ENCODE measurements at regions not wholly inside any gene's neighbourhood (a gene's known extent, or its start where the extent isn't known, plus 50 kb on each side); places are given as distances from the start of the nearest gene placed in this dataset.

DNA sequence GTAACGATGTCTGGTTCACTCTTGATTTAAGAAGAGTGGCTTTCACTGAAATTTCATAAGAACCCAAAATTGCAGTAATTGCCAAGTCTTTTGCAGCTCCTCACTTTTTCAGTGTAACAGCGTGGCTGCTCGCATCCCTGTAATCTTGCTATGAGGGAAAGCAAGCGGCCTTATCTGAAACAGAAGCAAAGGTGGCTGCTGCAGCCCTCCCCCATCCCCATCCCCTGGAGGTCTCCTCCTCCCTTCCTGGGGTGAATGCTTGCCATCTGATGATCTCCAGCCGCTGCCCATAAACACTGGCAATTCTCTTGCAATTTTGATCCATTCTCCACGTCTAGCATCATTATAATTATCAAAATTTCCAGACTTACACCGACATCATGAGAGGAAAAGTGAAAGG, 182.5 kb upstream of the ASIC2 start:
- no peak for DNase-seq (ENCODE audit: low read depth, low spot score)
- Histone ChIP-seq H3K36me3 (ENCODE audit: control insufficient read depth in 2 of 2, extremely low read depth in 1 of 2, insufficient read depth in 2 of 2, low read length in 2 of 2) (no peaks in the 10 kb centered on the region), H3K79me2 (ENCODE audit: control insufficient read depth, insufficient read depth, low read length) (no peaks in the 10 kb centered on the region), H3K9me3 (replicated peaks; ENCODE audit: control insufficient read depth, insufficient read depth, low read length) (no peaks in the 10 kb centered on the region), H3K4me1 (ENCODE audit: control insufficient read depth, extremely low read depth, insufficient read depth, low read length) (no peaks in the 10 kb centered on the region), H3K9me1 (replicated peaks; ENCODE audit: control insufficient read depth, extremely low read depth, insufficient read depth, low read length) (no peaks in the 10 kb centered on the region), H3K4me3 (replicated peaks in 1 of 3; ENCODE audit: insufficient read depth in 1 of 3, low read depth in 1 of 3, low read length in 3 of 3) (no peak overlapping the region), H4K20me1 (replicated peaks; ENCODE audit: control insufficient read depth, extremely low read depth, insufficient read depth, low read length) (no peaks in the 10 kb centered on the region), H3K9ac (replicated peaks; ENCODE audit: extremely low read depth, insufficient read depth, low read length) (no peak overlapping the region), H3K27ac (ENCODE audit: insufficient read depth, low read depth, low read length) (no peak overlapping the region), H2AFZ (ENCODE audit: low read depth, low read length) (no peak overlapping the region), H3K27me3 (ENCODE audit: control insufficient read depth in 2 of 2, insufficient read depth in 2 of 2, low read length in 2 of 2) (no peaks in the 10 kb centered on the region), H3K4me2 (ENCODE audit: insufficient read depth, low read length) (no peak overlapping the region)
- no TSS peak for BruUV-seq (replicated peaks)
- dilution Hi-C loops (cut with MboI; ENCODE audit: extremely low pct_ligation_motif_present, low sequenced_read_pairs) (no loop called here), intact Hi-C loops (cut with micrococcal nuclease) (no loop called here)
- POLR2A ChIA-PET, result no interaction called here
- TF ChIP-seq FOS (IDR thresholded peaks at IDR 0.05; ENCODE audit: borderline replicate concordance, insufficient read depth, low read length), result no peak
- no peak for TF ChIP-seq GATA2 (IDR thresholded peaks at IDR 0.05; ENCODE audit: insufficient read depth, insufficient read length, low read depth, low read length)
- no peak for TF ChIP-seq EZH2 (IDR thresholded peaks at IDR 0.05; ENCODE audit: borderline replicate concordance, low read depth, low read length, severe bottlenecking)
- no peak for TF ChIP-seq MYC (IDR thresholded peaks at IDR 0.05; ENCODE audit: low read depth, low read length)
- no peak for TF ChIP-seq POLR2A (IDR thresholded peaks at IDR 0.05; ENCODE audit: low read depth, low read length)
- TF ChIP-seq, protein P1, sequence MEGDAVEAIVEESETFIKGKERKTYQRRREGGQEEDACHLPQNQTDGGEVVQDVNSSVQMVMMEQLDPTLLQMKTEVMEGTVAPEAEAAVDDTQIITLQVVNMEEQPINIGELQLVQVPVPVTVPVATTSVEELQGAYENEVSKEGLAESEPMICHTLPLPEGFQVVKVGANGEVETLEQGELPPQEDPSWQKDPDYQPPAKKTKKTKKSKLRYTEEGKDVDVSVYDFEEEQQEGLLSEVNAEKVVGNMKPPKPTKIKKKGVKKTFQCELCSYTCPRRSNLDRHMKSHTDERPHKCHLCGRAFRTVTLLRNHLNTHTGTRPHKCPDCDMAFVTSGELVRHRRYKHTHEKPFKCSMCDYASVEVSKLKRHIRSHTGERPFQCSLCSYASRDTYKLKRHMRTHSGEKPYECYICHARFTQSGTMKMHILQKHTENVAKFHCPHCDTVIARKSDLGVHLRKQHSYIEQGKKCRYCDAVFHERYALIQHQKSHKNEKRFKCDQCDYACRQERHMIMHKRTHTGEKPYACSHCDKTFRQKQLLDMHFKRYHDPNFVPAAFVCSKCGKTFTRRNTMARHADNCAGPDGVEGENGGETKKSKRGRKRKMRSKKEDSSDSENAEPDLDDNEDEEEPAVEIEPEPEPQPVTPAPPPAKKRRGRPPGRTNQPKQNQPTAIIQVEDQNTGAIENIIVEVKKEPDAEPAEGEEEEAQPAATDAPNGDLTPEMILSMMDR (IDR thresholded peaks at IDR 0.05; ENCODE audit: extremely low read depth in 1 of 2, insufficient read depth in 1 of 2, low read depth in 1 of 2, low read length in 2 of 2), result no peak
- TF ChIP-seq, protein P2, sequence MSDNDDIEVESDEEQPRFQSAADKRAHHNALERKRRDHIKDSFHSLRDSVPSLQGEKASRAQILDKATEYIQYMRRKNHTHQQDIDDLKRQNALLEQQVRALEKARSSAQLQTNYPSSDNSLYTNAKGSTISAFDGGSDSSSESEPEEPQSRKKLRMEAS (IDR thresholded peaks at IDR 0.05; ENCODE audit: insufficient read depth, insufficient read length), result no peak
- TF ChIP-seq POLR2AphosphoS5 (IDR thresholded peaks at IDR 0.05; ENCODE audit: insufficient read depth, low read depth, low read length), result no peak
- TF ChIP-seq JUN (IDR thresholded peaks at IDR 0.05; ENCODE audit: borderline replicate concordance, insufficient read depth, insufficient read length, low read depth), result no peak
- no peak for FAIRE-seq
- CTCF ChIA-PET, result no interaction called here

Measured in endothelial cell of umbilical vein (primary cell).